ENCODE measurements at regions not wholly inside any gene's neighbourhood (a gene's known extent, or its start where the extent isn't known, plus 50 kb on each side); places are given as distances from the start of the nearest gene placed in this dataset.

DNA sequence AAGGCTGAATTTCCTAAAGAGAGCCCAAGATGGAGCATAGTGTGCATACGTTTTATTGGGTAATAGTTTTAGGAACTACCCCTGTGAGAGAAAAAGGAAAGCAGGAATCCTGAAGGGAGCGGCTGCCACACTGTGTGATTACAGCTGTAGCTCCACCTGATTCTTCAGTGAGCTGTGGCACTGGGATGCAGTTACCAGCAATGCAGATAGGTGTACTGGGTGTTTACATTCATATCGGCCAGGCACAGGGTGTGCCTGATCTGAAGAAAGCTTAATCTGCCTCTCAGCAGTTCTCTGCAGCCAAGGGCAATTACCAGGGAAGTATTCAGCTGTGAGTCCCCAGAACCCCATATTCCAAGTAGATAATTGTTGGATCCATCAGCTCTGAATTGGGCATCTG, 1541.8 kb downstream of the EFNB2 start:
- TF ChIP-seq, protein P1, sequence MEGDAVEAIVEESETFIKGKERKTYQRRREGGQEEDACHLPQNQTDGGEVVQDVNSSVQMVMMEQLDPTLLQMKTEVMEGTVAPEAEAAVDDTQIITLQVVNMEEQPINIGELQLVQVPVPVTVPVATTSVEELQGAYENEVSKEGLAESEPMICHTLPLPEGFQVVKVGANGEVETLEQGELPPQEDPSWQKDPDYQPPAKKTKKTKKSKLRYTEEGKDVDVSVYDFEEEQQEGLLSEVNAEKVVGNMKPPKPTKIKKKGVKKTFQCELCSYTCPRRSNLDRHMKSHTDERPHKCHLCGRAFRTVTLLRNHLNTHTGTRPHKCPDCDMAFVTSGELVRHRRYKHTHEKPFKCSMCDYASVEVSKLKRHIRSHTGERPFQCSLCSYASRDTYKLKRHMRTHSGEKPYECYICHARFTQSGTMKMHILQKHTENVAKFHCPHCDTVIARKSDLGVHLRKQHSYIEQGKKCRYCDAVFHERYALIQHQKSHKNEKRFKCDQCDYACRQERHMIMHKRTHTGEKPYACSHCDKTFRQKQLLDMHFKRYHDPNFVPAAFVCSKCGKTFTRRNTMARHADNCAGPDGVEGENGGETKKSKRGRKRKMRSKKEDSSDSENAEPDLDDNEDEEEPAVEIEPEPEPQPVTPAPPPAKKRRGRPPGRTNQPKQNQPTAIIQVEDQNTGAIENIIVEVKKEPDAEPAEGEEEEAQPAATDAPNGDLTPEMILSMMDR (IDR thresholded peaks at IDR 0.05): no peak
- TF ChIP-seq POLR2AphosphoS5 (IDR thresholded peaks at IDR 0.05): no peak
- TF ChIP-seq EP300 (IDR thresholded peaks at IDR 0.05): no peak
- no peak for TF ChIP-seq POLR2A (IDR thresholded peaks at IDR 0.05)

All from gastroesophageal sphincter (tissue), 3 donors.